Rectal smooth muscle tissue (tissue), 1 donor: ENCODE measurements at regions not wholly inside any gene's neighbourhood (a gene's known extent, or its start where the extent isn't known, plus 50 kb on each side); places are given as distances from the start of the nearest gene placed in this dataset.
"Not testable (repeated sequence)": the region's sequence is repeated elsewhere in the genome, so short reads cannot be mapped to it uniquely, and the experiment has no call there.

ENCODE experiments used
- H3K27ac ChIP-seq: one replicate; pipeline ENCODE4 v1.7.0; 2013; ENCODE audit warnings: low read depth, low read length, inconsistent platforms
- H3K27me3 ChIP-seq: one replicate; pipeline ENCODE4 v1.7.0; 2013; ENCODE audit warnings: low read length; ENCODE audit not compliant: control insufficient read depth, insufficient read depth
- H3K36me3 ChIP-seq: one replicate; pipeline ENCODE4 v1.7.0; 2013; ENCODE audit warnings: low read length; ENCODE audit not compliant: control insufficient read depth, insufficient read depth
- H3K4me1 ChIP-seq: one replicate; pipeline ENCODE4 v1.7.0; 2013; ENCODE audit warnings: low read length; ENCODE audit not compliant: control insufficient read depth, insufficient read depth
- H3K4me3 ChIP-seq: one replicate; pipeline ENCODE4 v1.7.0; 2013; ENCODE audit warnings: low read length
- H3K9ac ChIP-seq: one replicate; pipeline ENCODE4 v1.7.0; 2013; ENCODE audit warnings: low read length

DNA sequence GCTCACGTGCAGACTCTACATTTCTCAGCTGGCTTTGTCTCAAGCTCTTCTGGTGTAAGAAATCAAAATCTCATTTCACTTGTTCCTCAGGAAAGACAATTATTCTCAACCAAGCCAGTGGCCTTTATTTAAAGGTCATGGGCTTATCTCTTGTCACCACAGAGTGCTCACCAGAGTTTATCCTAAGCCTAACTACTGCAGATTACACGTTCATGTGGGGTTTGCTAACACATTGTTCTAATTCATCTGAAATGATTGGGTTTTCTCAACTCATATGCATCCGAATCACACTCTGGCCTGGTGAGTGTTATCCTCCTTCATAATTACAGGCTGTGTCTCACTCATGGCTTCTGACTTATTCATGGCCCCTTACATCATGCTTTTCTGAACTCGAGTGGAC lies 83.3 kb upstream of the TSC22D2 start:
- no peaks in the 10 kb centered on the region for H3K36me3 ChIP-seq
- no peak overlapping the region for H3K4me3 ChIP-seq
- H3K9ac ChIP-seq, result no peak overlapping the region
- H3K4me1 ChIP-seq, result no peaks in the 10 kb centered on the region
- H3K27me3 ChIP-seq, result no peaks in the 10 kb centered on the region
- H3K27ac ChIP-seq, result no peak overlapping the region

DNA sequence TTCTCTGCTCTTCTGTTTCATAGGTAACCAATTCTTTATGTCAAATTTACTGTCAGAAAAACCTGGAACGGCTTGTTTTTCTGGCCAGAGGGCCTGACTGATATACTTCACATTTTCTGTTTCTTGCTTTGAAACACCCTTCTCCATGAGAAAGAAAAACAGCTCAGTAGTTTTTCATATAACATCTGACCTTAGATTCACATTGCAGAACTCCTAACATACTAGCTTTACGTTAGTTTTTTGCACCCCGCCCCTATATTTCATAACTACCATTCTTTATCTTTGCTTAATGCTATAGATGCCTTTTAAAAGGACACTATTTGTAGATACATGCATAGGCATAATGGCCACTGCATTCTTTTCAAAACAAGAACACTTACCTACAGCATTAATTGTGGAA lies 83.9 kb upstream of the TSC22D2 start:
- Histone ChIP-seq H3K36me3 (no peaks in the 10 kb centered on the region), H3K9ac (no peak overlapping the region), H3K4me1 (no peaks in the 10 kb centered on the region), H3K27me3 (no peaks in the 10 kb centered on the region), H3K27ac (no peak overlapping the region), H3K4me3 (no peak overlapping the region)

DNA sequence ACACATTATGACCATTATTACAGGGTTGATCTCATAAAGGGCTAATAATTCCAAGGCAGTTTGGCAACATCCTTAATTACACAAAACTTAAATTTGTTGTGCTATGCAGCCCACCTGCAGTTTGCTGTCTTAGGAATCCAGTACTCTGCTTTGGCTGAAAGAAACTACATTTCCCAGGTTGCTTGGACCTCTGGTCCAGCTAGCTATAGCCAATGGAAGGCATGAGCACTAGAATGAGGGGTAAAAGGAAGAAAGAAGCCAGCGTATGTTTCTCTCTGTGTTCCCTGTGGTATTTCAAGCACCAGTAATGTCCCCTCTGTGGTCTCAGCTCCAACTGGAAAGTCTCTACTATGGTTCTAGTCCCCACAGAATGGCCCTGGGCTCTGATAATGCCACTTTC lies 84.3 kb upstream of the TSC22D2 start:
- H3K9ac ChIP-seq, result no peak overlapping the region
- H3K4me3 ChIP-seq, result no peak overlapping the region
- no peaks in the 10 kb centered on the region for H3K27me3 ChIP-seq
- no peak overlapping the region for H3K27ac ChIP-seq
- no peaks in the 10 kb centered on the region for H3K36me3 ChIP-seq
- H3K4me1 ChIP-seq, result no peaks in the 10 kb centered on the region

DNA sequence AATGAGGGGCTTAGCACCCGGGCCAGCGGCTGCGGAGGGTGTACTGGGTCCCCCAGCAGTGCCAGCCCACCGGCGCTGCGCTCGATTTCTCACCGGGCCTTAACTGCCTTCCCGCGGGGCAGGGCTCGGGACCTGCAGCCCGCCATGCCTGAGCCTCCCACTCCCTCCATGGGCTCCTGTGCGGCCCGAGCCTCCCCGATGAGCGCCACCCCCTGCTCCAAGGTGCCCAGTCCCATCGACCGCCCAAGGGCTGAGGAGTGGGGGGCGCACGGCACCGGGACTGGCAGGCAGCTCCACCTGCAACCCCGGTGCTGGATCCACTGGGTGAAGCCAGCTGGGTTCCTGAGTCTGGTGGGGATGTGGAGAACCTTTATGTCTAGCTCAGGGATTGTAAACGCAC lies 85.0 kb upstream of the TSC22D2 start:
- H3K4me3 ChIP-seq, H3K36me3 ChIP-seq: not testable (repeated sequence)

DNA sequence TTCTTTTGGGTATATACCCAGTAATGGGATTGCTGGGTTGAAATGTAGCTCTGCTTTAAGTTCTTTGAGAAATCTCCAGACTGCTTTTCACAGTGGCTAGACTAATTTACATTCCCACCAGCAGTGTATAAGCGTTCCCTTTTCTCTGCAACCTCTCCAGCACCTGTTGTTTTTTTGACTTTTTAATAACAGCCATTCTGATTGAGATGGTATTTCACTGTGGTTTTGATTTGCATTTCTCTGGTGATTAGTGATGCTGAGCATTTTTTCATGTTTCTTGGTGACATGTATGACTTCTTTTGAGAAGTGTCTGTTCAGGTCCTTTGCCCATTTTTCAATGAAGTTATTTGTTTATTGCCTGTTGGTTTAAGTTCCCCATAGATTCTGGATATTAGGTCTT lies 87.1 kb upstream of the TSC22D2 start:
- H3K27ac ChIP-seq, H3K27me3 ChIP-seq, H3K9ac ChIP-seq, H3K36me3 ChIP-seq, H3K4me3 ChIP-seq, H3K4me1 ChIP-seq: not testable (repeated sequence)

More for the DNA sequence above, 85.0 kb upstream of the TSC22D2 start:
- not testable (repeated sequence) for H3K27ac ChIP-seq, H3K4me1 ChIP-seq, H3K9ac ChIP-seq, H3K27me3 ChIP-seq

DNA sequence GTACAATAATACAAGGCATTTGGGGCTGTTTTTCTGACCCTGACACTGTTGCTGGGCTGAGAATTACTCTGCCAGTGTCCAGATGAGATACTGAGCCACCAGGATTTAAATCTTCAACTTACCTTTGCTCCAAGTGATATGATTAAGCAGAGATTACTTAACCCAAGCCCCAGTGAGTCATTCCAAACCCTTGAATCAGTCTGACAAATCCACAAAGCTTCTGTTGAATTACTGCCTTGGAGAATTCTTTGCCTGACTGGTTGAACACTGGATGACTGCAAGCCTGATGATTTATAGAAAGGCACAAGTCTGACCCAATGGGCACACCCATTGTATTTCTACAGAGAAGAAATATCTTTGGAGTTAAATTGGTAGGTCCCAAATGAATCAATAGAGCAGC lies 88.2 kb upstream of the TSC22D2 start:
- H3K27me3 ChIP-seq, result no peaks in the 10 kb centered on the region
- no peaks in the 10 kb centered on the region for H3K4me1 ChIP-seq
- H3K36me3 ChIP-seq, result no peaks in the 10 kb centered on the region
- no peak overlapping the region for H3K27ac ChIP-seq
- H3K9ac ChIP-seq, result no peak overlapping the region
- H3K4me3 ChIP-seq, result no peak overlapping the region

DNA sequence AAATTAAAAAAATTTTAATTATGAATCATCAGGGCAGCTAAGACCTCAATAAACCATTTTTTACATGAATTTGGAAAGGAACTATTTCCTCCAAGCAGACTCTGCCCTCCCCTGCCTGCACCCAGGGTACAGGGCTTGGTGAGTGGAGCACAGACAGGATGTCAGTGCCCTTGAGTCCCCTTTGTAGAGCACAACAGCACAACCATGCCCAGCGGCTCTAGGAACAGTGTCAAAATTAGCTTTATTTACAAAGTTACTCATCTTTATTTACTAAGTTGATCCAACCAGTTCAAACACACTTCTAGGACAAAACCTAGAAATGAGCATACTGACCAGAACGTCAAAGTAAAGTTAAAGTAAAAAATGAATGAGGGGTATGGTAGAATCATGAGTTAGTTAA lies 90.6 kb upstream of the TSC22D2 start:
- Histone ChIP-seq H3K36me3 (no peaks in the 10 kb centered on the region), H3K9ac (no peak overlapping the region), H3K4me1 (no peaks in the 10 kb centered on the region), H3K27me3 (no peaks in the 10 kb centered on the region), H3K27ac (no peak overlapping the region), H3K4me3 (no peak overlapping the region)

DNA sequence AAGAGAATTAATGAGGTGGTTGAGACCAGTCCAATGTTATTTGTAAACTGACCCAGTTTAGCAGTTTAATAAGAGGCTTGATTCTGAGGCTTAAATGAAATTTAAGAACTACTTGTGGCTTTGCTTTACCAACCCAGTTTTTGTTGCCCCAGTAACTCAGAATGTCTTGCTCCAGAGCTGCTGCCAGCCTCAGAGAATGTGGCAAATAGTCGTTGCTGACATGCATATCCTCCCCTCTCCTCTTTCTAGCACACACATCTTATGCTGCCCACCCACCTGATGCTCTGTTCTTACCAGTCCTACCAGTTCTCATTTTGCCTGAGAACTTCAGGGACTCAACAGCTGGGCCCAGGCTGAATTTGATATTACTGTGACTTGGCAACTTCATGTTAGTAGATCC lies 92.4 kb upstream of the TSC22D2 start:
- H3K27me3 ChIP-seq, result no peaks in the 10 kb centered on the region
- no peaks in the 10 kb centered on the region for H3K4me1 ChIP-seq
- no peak overlapping the region for H3K4me3 ChIP-seq
- no peaks in the 10 kb centered on the region for H3K36me3 ChIP-seq
- no peak overlapping the region for H3K27ac ChIP-seq
- H3K9ac ChIP-seq, result no peak overlapping the region

DNA sequence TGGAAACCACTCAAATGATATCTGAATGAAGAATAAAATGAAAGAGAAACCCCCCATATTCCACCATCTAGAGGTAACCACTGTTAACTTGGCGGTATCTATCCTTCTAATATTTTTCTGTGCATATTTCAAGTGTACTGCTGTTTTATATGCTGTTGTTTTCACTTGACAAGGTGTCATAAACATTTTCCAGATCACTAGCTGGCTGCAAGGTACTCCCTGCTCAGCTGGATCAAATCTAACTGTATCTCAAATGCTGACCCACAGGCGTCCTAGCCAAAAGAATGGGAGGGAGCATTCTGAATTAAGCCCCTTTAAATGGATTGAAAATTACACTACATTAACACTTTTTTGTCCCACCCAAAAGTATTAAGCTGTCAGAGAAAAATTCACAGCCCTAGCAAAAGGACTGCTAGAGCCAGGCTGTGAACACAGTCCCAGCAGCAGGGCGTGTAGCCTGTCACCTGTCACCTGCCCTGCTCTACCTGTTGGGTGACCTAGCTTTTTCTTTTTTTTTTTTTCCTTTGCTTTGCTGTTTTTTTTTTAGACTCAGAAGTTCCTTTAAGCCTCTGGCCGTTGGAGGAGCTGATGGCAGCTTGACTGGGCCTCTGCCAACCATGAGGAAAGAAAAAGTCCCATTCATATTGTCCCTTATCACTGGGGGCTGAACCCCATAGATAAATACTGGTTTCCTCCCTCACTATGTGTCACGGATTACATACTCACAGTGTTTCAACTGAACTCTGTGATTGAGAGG lies 93.7 kb upstream of the TSC22D2 start:
- H3K9ac ChIP-seq, result no peak overlapping the region

DNA sequence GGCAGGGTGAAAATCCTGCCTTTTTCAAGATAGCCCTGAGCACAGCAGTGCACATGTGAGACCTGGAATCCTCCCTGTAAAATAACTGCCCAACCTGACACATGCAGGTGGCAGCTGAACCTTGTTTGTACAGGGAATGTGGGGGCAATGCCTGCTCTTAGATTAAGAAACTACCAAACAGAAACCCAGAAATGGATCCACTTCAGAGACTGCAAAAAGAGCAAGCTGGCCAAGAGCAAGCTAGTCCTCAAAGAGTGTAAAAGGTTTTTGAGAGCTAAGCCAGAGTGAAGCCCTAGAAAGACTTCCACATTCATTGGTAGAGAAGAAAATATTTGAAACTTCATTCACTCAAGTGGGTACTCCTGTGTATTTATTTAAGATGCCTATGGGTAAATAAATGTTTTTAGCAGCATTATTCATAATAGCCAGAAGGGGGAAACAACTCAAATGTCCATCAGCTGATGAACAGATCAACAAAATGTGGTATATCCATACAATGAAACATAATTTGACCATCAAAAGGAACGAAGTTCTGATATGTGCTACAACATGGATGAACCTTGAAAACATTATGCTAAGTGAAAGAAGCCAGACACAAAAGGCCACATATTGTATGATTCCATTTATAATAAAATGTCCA lies 96.0 kb upstream of the TSC22D2 start:
- no peak overlapping the region for H3K27ac ChIP-seq
- no peaks in the 10 kb centered on the region for H3K27me3 ChIP-seq
- H3K4me3 ChIP-seq, result no peak overlapping the region
- no peaks in the 10 kb centered on the region for H3K4me1 ChIP-seq
- no peaks in the 10 kb centered on the region for H3K36me3 ChIP-seq
- no peak overlapping the region for H3K9ac ChIP-seq

More for the DNA sequence above, 93.7 kb upstream of the TSC22D2 start:
- Histone ChIP-seq H3K27me3 (no peaks in the 10 kb centered on the region), H3K4me1 (no peaks in the 10 kb centered on the region), H3K27ac (no peak overlapping the region), H3K36me3 (no peaks in the 10 kb centered on the region), H3K4me3 (no peak overlapping the region)

DNA sequence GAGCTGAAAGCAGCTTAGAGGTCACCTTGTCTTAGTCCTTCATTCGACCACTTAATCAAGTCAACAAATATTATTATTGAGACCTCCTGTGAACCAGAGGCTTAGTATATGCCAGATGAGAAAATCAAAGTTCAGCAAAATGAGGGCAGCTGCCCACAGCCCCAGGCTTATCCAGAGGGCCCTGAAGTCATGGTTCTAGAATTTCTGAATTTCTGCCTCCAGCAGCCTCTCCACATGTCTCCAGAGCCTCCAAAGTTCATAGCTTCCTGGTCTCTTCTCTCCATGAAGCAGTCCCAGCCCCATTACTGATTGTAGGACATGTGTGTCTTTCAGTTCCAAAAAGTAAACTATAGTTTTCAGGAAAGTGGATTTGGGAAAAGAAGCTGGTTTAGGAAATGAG lies 96.9 kb upstream of the TSC22D2 start:
- Histone ChIP-seq H3K9ac (no peak overlapping the region), H3K4me3 (no peak overlapping the region), H3K4me1 (no peaks in the 10 kb centered on the region), H3K27me3 (no peaks in the 10 kb centered on the region), H3K27ac (no peak overlapping the region), H3K36me3 (no peaks in the 10 kb centered on the region)

DNA sequence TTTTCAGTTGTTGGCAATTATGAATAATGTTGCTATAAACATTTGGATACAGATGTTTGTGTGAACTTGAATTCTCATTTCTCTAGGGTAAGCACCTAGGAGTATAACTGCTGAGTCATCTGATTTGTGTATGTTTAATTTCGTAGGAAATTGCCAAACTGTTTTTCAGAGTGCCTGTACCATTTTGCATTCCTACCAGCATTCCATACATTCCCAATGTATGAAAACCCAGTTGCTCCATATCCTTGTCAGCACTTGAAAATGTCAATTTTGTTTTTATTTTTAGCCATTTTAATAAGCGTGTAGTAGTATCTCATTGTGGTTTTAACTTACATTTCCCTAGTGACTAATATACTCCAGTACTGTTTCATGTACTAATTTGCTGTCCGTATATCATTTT lies 98.5 kb upstream of the TSC22D2 start:
- H3K9ac ChIP-seq, result no peak overlapping the region
- no peaks in the 10 kb centered on the region for H3K27me3 ChIP-seq
- H3K4me1 ChIP-seq, result no peaks in the 10 kb centered on the region
- H3K4me3 ChIP-seq, result no peak overlapping the region
- no peaks in the 10 kb centered on the region for H3K36me3 ChIP-seq
- H3K27ac ChIP-seq, result no peak overlapping the region

DNA sequence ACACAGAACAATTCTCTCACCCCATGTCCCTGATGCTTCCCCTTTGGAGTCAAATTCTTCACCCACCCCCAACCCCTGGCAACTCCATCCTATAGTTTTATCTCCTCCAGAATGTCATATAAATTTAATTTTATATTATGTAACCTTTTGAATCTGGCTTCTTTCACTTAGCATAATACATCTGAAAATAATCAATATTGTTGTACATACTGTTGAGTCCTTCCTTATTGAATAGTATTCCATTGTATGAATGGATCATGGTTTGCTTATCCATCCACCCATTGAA lies 98.9 kb upstream of the TSC22D2 start:
- no peak overlapping the region for H3K9ac ChIP-seq
- H3K27ac ChIP-seq, result no peak overlapping the region
- H3K36me3 ChIP-seq, result no peaks in the 10 kb centered on the region
- no peak overlapping the region for H3K4me3 ChIP-seq
- no peaks in the 10 kb centered on the region for H3K4me1 ChIP-seq
- H3K27me3 ChIP-seq, result no peaks in the 10 kb centered on the region
